ENCODE measurements at regions not wholly inside any gene's neighbourhood (a gene's known extent, or its start where the extent isn't known, plus 50 kb on each side); places are given as distances from the start of the nearest gene placed in this dataset.

- DNase-seq (ENCODE audit: low read depth): no peak
Measured at GRCh38 chr11:112401036-112401769, 140.5 kb upstream of the PLET1 start.

GRCh38 chr11:112403432-112403831 lies 142.8 kb upstream of the PLET1 start:
- no peak for DNase-seq (ENCODE audit: low read depth)

- DNase-seq (ENCODE audit: low read depth): no peak
Measured at GRCh38 chr11:112404112-112404511, 143.5 kb upstream of the PLET1 start.

- no peak for DNase-seq (ENCODE audit: low read depth)
Measured at GRCh38 chr11:112408517-112408916, 147.9 kb upstream of the PLET1 start.

- no peak for DNase-seq (ENCODE audit: low read depth)
Measured at GRCh38 chr11:112410325-112410724, 149.7 kb upstream of the PLET1 start.

- no peak for DNase-seq (ENCODE audit: low read depth)
Measured at GRCh38 chr11:112412383-112412782, 151.7 kb upstream of the PLET1 start.

GRCh38 chr11:112417339-112417738 lies 156.7 kb upstream of the PLET1 start:
- no peak for DNase-seq (ENCODE audit: low read depth)

GRCh38 chr11:112418438-112418837 lies 157.8 kb upstream of the PLET1 start:
- DNase-seq (ENCODE audit: low read depth): no peak

GRCh38 chr11:112421879-112422278 lies 161.2 kb upstream of the PLET1 start:
- no peak for DNase-seq (ENCODE audit: low read depth)

- no peak for DNase-seq (ENCODE audit: low read depth)
Measured at GRCh38 chr11:112425121-112425520, 164.5 kb upstream of the PLET1 start.

- no peak for DNase-seq (ENCODE audit: low read depth)
Measured at GRCh38 chr11:112437096-112437495, 176.4 kb upstream of the PLET1 start.

GRCh38 chr11:112439614-112440013 lies 179.0 kb upstream of the PLET1 start:
- DNase-seq (ENCODE audit: low read depth): no peak

GRCh38 chr11:112440518-112440917 lies 179.9 kb upstream of the PLET1 start:
- no peak for DNase-seq (ENCODE audit: low read depth)

GRCh38 chr11:112448168-112448567 lies 187.5 kb upstream of the PLET1 start:
- DNase-seq (ENCODE audit: low read depth): no peak

- DNase-seq (ENCODE audit: low read depth): no peak
Measured at GRCh38 chr11:112448806-112449205, 188.1 kb upstream of the PLET1 start.

- DNase-seq (ENCODE audit: low read depth): no peak
Measured at GRCh38 chr11:112451250-112451649, 190.6 kb upstream of the PLET1 start.

GRCh38 chr11:112453601-112454577 lies 193.2 kb upstream of the PLET1 start:
- DNase-seq (ENCODE audit: low read depth): peak; percentile 11

GRCh38 chr11:112454841-112455240 lies 194.2 kb upstream of the PLET1 start:
- no peak for DNase-seq (ENCODE audit: low read depth)

- DNase-seq (ENCODE audit: low read depth): no peak
Measured at GRCh38 chr11:112455791-112456190, 195.1 kb upstream of the PLET1 start.

- DNase-seq (ENCODE audit: low read depth): no peak
Measured at GRCh38 chr11:112457532-112457931, 196.9 kb upstream of the PLET1 start.

GRCh38 chr11:112459001-112459400 lies 198.3 kb upstream of the PLET1 start:
- no peak for DNase-seq (ENCODE audit: low read depth)

- no peak for DNase-seq (ENCODE audit: low read depth)
Measured at GRCh38 chr11:112460141-112460540, 199.5 kb upstream of the PLET1 start.

- DNase-seq (ENCODE audit: low read depth): no peak
Measured at GRCh38 chr11:112464949-112465348, 204.3 kb upstream of the PLET1 start.

Measured in activated T-cell treated with anti-CD3 and anti-CD28 coated beads for 1 hour (primary cell).